ENCODE measurements at regions not wholly inside any gene's neighbourhood (a gene's known extent, or its start where the extent isn't known, plus 50 kb on each side); places are given as distances from the start of the nearest gene placed in this dataset.

GRCh38 chr2:189302274-189302948, 122.8 kb upstream of the COL5A2 start:
- no peaks in the 10 kb centered on the region for H4K20me1 ChIP-seq (ENCODE audit: low read depth)
- H3K79me2 ChIP-seq (ENCODE audit: low read depth): no peaks in the 10 kb centered on the region
- Mint-ChIP-seq H3K27me3 (ENCODE audit: insufficient read depth, low read depth) (no peaks in the 10 kb centered on the region), H3K36me3 (no peaks in the 10 kb centered on the region), H3K4me1 (no peaks in the 10 kb centered on the region), H3K4me3 (no peak overlapping the region), H3K27ac (no peak overlapping the region), H3K9me3 (no peaks in the 10 kb centered on the region)
- H3K36me3 ChIP-seq: no peaks in the 10 kb centered on the region
- no peak overlapping the region for H3K4me3 ChIP-seq
- DNase-seq (ENCODE audit: low spot score): no peak
- H3K4me2 ChIP-seq: no peak overlapping the region
- no peaks in the 10 kb centered on the region for H3K4me1 ChIP-seq
- H3K27ac ChIP-seq: no peak overlapping the region
- H3F3A ChIP-seq (ENCODE audit: low read depth): no peaks in the 10 kb centered on the region
- H3K9me3 ChIP-seq (ENCODE audit: low read depth): no peaks in the 10 kb centered on the region
- no peak overlapping the region for H2AFZ ChIP-seq (replicated peaks)
- H3K27me3 ChIP-seq: no peaks in the 10 kb centered on the region
- TF ChIP-seq CTCF (IDR thresholded peaks at IDR 0.05): no peak
- TF ChIP-seq EZH2 (IDR thresholded peaks at IDR 0.05): no peak
- no peak for TF ChIP-seq EZH2phosphoT487 (IDR thresholded peaks at IDR 0.05)
- no peak overlapping the region for H3K9ac ChIP-seq

- H3K36me3 ChIP-seq: no peaks in the 10 kb centered on the region
- H3K4me1 Mint-ChIP-seq: no peaks in the 10 kb centered on the region
- H3K27ac Mint-ChIP-seq: no peak overlapping the region
- H2AFZ ChIP-seq (replicated peaks): no peak overlapping the region
- no peaks in the 10 kb centered on the region for H3K9me3 Mint-ChIP-seq
- no peaks in the 10 kb centered on the region for H3K9me3 ChIP-seq (ENCODE audit: low read depth)
- TF ChIP-seq EZH2phosphoT487 (IDR thresholded peaks at IDR 0.05) (no peak), CTCF (IDR thresholded peaks at IDR 0.05) (no peak), EZH2 (IDR thresholded peaks at IDR 0.05) (no peak)
- no peak overlapping the region for H3K4me2 ChIP-seq
- no peaks in the 10 kb centered on the region for H3K79me2 ChIP-seq (ENCODE audit: low read depth)
- H4K20me1 ChIP-seq (ENCODE audit: low read depth): no peaks in the 10 kb centered on the region
- H3K27me3 Mint-ChIP-seq (ENCODE audit: insufficient read depth, low read depth): no peaks in the 10 kb centered on the region
- H3K27ac ChIP-seq: no peak overlapping the region
- DNase-seq (ENCODE audit: low spot score): no peak
- H3K9ac ChIP-seq: no peak overlapping the region
- no peak overlapping the region for H3K4me3 ChIP-seq
- H3K4me1 ChIP-seq: no peaks in the 10 kb centered on the region
- H3F3A ChIP-seq (ENCODE audit: low read depth): no peaks in the 10 kb centered on the region
- no peaks in the 10 kb centered on the region for H3K36me3 Mint-ChIP-seq
- no peaks in the 10 kb centered on the region for H3K27me3 ChIP-seq
- no peak overlapping the region for H3K4me3 Mint-ChIP-seq
Measured at GRCh38 chr2:189304360-189304759, 124.8 kb upstream of the COL5A2 start.

DNA sequence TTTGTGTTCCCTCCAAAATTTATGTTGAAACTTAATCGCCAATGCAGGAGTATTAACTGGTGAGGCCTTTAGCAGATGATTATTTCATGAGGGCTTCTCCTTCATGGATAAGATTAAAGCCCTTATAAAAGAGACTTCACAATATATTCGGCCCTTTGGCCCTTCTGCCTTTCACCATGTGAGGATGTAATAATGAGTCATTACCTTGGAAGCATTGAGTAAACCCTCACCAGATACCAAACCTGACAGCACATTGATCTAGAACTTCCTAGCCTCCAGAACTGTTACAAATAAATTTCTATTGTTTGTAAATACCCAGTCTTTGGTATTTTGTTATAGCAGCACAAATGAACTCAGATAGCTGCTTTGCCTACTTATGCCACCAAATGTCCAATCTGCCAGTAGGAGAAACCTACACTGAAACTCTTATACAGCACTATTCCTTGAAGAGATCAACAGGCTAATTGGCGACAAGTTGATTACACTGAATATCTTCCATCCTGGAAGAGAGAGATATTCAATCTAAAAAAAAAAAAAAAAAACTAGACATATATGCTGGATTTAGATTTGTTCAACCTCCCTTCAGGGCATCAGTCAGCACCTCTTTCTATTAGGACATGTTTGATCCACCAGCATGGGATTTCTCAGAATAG, 125.9 kb upstream of the COL5A2 start:
- no peaks in the 10 kb centered on the region for H3K27me3 ChIP-seq
- no peak overlapping the region for H3K27ac ChIP-seq
- no peaks in the 10 kb centered on the region for H3K4me1 ChIP-seq
- TF ChIP-seq CTCF (IDR thresholded peaks at IDR 0.05): no peak
- TF ChIP-seq EZH2phosphoT487 (IDR thresholded peaks at IDR 0.05): no peak
- H3K4me3 Mint-ChIP-seq: no peak overlapping the region
- H3K4me3 ChIP-seq: no peak overlapping the region
- H3K36me3 Mint-ChIP-seq: no peaks in the 10 kb centered on the region
- H3K27me3 Mint-ChIP-seq (ENCODE audit: insufficient read depth, low read depth): no peaks in the 10 kb centered on the region
- no peaks in the 10 kb centered on the region for H3K9me3 Mint-ChIP-seq
- H4K20me1 ChIP-seq (ENCODE audit: low read depth): no peaks in the 10 kb centered on the region
- H3K4me2 ChIP-seq: no peak overlapping the region
- H3K36me3 ChIP-seq: no peaks in the 10 kb centered on the region
- H3K9me3 ChIP-seq (ENCODE audit: low read depth): no peaks in the 10 kb centered on the region
- no peaks in the 10 kb centered on the region for H3K79me2 ChIP-seq (ENCODE audit: low read depth)
- no peak overlapping the region for H3K9ac ChIP-seq
- H3K27ac Mint-ChIP-seq: no peak overlapping the region
- no peak for DNase-seq (ENCODE audit: low spot score)
- H3F3A ChIP-seq (ENCODE audit: low read depth): no peaks in the 10 kb centered on the region
- no peaks in the 10 kb centered on the region for H3K4me1 Mint-ChIP-seq
- no peak overlapping the region for H2AFZ ChIP-seq (replicated peaks)
